GM21526 (cell line): ENCODE measurements at regions not wholly inside any gene's neighbourhood (a gene's known extent, or its start where the extent isn't known, plus 50 kb on each side); places are given as distances from the start of the nearest gene placed in this dataset.

Experiments
- ATAC-seq: cut with Tn5 transposase; IDR thresholded peaks from one replicate; pipeline ENCODE4 v1.9.1; 2021; ENCODE audit warnings: moderate library complexity; ENCODE audit not compliant: unreplicated experiment, low FRiP score

DNA sequence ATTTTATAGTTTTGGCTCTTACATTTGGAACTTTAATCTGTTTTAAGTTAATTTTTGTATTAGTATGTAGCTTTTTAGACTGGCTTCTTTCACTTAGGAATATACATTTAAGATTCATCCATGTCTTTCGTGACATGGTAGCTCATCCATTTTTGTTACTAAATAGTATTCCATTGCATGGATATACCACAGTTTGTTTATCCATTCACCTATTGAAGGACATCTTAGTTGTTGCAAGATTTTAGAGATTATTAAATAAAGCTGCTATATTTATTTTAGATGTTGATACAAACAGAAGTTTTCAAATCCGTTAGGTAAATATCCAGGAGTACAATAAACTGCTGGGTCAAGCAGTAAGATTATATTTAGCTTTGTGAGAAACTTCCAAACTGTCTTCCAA, 58.0 kb upstream of the ZNF521 start:
- no peak for ATAC-seq

DNA sequence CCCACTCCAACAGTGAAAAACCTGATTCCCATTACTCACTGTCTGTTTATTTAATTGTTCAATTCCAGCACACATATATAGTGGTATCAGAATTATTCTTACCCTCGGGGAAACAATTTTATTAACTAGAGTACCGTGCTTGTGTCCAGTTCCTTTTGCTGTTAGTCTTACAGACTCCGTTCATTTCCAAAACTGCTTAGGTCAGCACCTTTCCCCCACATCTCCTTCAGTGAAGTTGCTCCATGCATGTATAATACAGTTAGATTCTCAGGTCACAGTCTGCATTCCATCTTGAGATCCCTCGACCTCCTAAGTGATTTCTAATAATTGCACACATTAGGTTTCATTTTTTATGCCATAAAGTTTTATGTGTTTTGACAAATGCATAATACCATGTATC, 56.3 kb upstream of the ZNF521 start:
- ATAC-seq = no peak
